HG03520 (cell line): ENCODE measurements at regions not wholly inside any gene's neighbourhood (a gene's known extent, or its start where the extent isn't known, plus 50 kb on each side); places are given as distances from the start of the nearest gene placed in this dataset.
"Not testable (repeated sequence)": the region's sequence is repeated elsewhere in the genome, so short reads cannot be mapped to it uniquely, and the experiment has no call there.

Source experiments
- ATAC-seq: cut with Tn5 transposase; IDR thresholded peaks from one replicate; pipeline ENCODE4 v1.9.1; 2021; ENCODE audit warnings: mild to moderate bottlenecking, moderate library complexity; ENCODE audit not compliant: unreplicated experiment

GRCh38 chr3:137111497-137111896 lies 153.7 kb downstream of the IL20RB start:
- ATAC-seq = no peak

GRCh38 chr3:137116619-137117018 lies 158.8 kb downstream of the IL20RB start:
- ATAC-seq = no peak

GRCh38 chr3:137121704-137122314 lies 164.0 kb downstream of the IL20RB start:
- ATAC-seq = peak; percentile 87

GRCh38 chr3:137131081-137131480 lies 173.3 kb downstream of the IL20RB start:
- no peak for ATAC-seq

- ATAC-seq = no peak
These were observed 176.6 kb downstream of the IL20RB start for GRCh38 chr3:137134431-137134830.

GRCh38 chr3:137148406-137148805 lies 190.6 kb downstream of the IL20RB start:
- ATAC-seq = no peak

- ATAC-seq = no peak
These were observed 191.1 kb downstream of the IL20RB start for GRCh38 chr3:137148917-137149316.

- ATAC-seq = no peak
These were observed 193.0 kb downstream of the IL20RB start for GRCh38 chr3:137150825-137151224.

GRCh38 chr3:137153046-137153445 lies 195.3 kb downstream of the IL20RB start:
- not testable (repeated sequence) for ATAC-seq

GRCh38 chr3:137163241-137163871 lies 205.6 kb downstream of the IL20RB start:
- ATAC-seq = no peak

- no peak for ATAC-seq
These were observed 206.2 kb downstream of the IL20RB start for GRCh38 chr3:137163958-137164357.

- ATAC-seq = no peak
These were observed 207.5 kb downstream of the IL20RB start for GRCh38 chr3:137165117-137165806.

GRCh38 chr3:137171834-137172603 lies 214.2 kb downstream of the IL20RB start:
- ATAC-seq = peak; percentile 71

- ATAC-seq = no peak
These were observed 214.9 kb downstream of the IL20RB start for GRCh38 chr3:137172728-137173127.

GRCh38 chr3:137174514-137174913 lies 216.7 kb downstream of the IL20RB start:
- ATAC-seq = no peak

- no peak for ATAC-seq
These were observed 222.4 kb downstream of the IL20RB start for GRCh38 chr3:137180220-137180619.

- no peak for ATAC-seq
These were observed 233.5 kb downstream of the IL20RB start for GRCh38 chr3:137191133-137191923.

- no peak for ATAC-seq
These were observed 234.2 kb downstream of the IL20RB start for GRCh38 chr3:137191951-137192350.

GRCh38 chr3:137194301-137194700 lies 236.5 kb downstream of the IL20RB start:
- no peak for ATAC-seq

GRCh38 chr3:137198374-137198773 lies 240.6 kb downstream of the IL20RB start:
- not testable (repeated sequence) for ATAC-seq

GRCh38 chr3:137199678-137200077 lies 241.9 kb downstream of the IL20RB start:
- ATAC-seq = no peak
